ENCODE measurements at regions not wholly inside any gene's neighbourhood (a gene's known extent, or its start where the extent isn't known, plus 50 kb on each side); places are given as distances from the start of the nearest gene placed in this dataset.
"Not testable (repeated sequence)": the region's sequence is repeated elsewhere in the genome, so short reads cannot be mapped to it uniquely, and the experiment has no call there.

DNA sequence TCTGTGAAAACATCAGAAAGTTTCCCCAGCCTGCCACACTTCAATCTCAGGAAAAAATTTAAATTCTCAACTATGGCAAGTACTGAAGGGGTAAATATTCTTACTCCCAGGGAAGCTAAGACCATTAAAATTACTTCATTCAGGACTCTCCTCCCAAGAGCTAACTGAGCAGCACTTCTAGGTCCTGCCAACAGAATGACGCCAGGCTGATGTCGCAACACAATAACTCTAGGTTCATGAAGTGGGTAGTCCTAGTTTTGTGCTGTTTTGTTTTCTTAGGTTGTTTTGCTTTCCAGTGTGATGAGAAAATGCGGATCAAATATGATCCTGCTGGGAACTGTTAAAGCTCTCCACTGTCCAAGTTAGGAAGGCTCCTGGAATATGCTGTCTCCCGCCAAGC, 180.0 kb downstream of the NKX6-1 start:
- Histone ChIP-seq H3K4me2 (ENCODE audit: low read length) (no peak overlapping the region), H3K9me3 (replicated peaks; ENCODE audit: low read length) (no peaks in the 10 kb centered on the region), H3K36me3 (ENCODE audit: insufficient read depth, low read length) (no peaks in the 10 kb centered on the region), H3K9ac (ENCODE audit: low read depth, low read length) (no peak overlapping the region), H3K27me3 (ENCODE audit: control insufficient read depth, insufficient read depth, low read length) (no peaks in the 10 kb centered on the region), H3K4me1 (ENCODE audit: control insufficient read depth, insufficient read depth, low read length) (peaks cover 4% of the 10 kb centered on the region), H3K4me3 (ENCODE audit: low read length) (no peak overlapping the region)

GRCh38 chr4:84317513-84317912, 181.6 kb downstream of the NKX6-1 start:
- Histone ChIP-seq H3K4me3 (ENCODE audit: low read length) (no peak overlapping the region), H3K4me2 (ENCODE audit: low read length) (no peak overlapping the region), H3K9me3 (replicated peaks; ENCODE audit: low read length) (no peaks in the 10 kb centered on the region), H3K27me3 (ENCODE audit: control insufficient read depth, insufficient read depth, low read length) (no peaks in the 10 kb centered on the region), H3K4me1 (ENCODE audit: control insufficient read depth, insufficient read depth, low read length) (peaks cover 4% of the 10 kb centered on the region), H3K36me3 (ENCODE audit: insufficient read depth, low read length) (no peaks in the 10 kb centered on the region), H3K9ac (ENCODE audit: low read depth, low read length) (no peak overlapping the region)

DNA sequence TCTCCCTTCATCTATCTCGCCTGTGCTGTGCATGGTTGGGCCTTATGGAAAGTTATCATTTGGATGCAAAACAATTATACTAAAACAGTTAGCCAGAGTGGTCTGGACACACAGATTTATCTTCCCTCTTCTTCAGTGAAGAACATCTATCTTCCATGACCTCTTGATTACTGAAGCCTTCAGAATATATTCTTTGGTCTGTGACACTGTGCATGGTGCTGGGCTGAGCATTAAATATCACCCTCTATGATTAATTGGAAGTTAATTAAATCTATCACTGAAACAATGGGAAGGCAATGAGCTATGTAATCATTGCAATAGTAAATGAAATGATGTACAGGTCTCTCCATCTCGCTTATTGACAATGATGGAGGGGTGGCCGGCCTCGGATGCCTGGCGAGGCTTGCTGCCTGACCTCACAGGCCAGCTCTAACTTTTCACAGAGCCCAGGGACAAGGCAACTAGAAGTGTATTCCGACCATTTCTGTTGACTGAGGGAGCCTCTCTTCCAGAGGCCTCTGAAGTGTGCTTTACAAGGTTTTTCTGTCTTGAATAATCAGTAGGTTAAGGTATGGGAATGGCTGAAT, 186.6 kb downstream of the NKX6-1 start:
- Histone ChIP-seq H3K27me3 (ENCODE audit: control insufficient read depth, insufficient read depth, low read length) (no peaks in the 10 kb centered on the region), H3K4me1 (ENCODE audit: control insufficient read depth, insufficient read depth, low read length) (no peaks in the 10 kb centered on the region), H3K9ac (ENCODE audit: low read depth, low read length) (no peak overlapping the region), H3K4me2 (ENCODE audit: low read length) (no peak overlapping the region), H3K36me3 (ENCODE audit: insufficient read depth, low read length) (no peaks in the 10 kb centered on the region), H3K9me3 (replicated peaks; ENCODE audit: low read length) (no peaks in the 10 kb centered on the region), H3K4me3 (ENCODE audit: low read length) (no peak overlapping the region)

- Histone ChIP-seq H3K9ac (ENCODE audit: low read depth, low read length) (no peak overlapping the region), H3K36me3 (ENCODE audit: insufficient read depth, low read length) (no peaks in the 10 kb centered on the region), H3K4me1 (ENCODE audit: control insufficient read depth, insufficient read depth, low read length) (no peaks in the 10 kb centered on the region), H3K4me2 (ENCODE audit: low read length) (no peak overlapping the region), H3K9me3 (replicated peaks; ENCODE audit: low read length) (no peaks in the 10 kb centered on the region), H3K27me3 (ENCODE audit: control insufficient read depth, insufficient read depth, low read length) (no peaks in the 10 kb centered on the region), H3K4me3 (ENCODE audit: low read length) (no peak overlapping the region)
Observed at GRCh38 chr4:84309191-84309590, 189.9 kb downstream of the NKX6-1 start.

GRCh38 chr4:84298719-84299254, 200.3 kb downstream of the NKX6-1 start:
- not testable (repeated sequence) for H3K9me3 ChIP-seq (replicated peaks; ENCODE audit: low read length); H3K36me3 ChIP-seq (ENCODE audit: insufficient read depth, low read length); H3K4me3 ChIP-seq (ENCODE audit: low read length); H3K4me1 ChIP-seq (ENCODE audit: control insufficient read depth, insufficient read depth, low read length); H3K9ac ChIP-seq (ENCODE audit: low read depth, low read length); H3K27me3 ChIP-seq (ENCODE audit: control insufficient read depth, insufficient read depth, low read length); H3K4me2 ChIP-seq (ENCODE audit: low read length)

GRCh38 chr4:84298023-84298718, 200.9 kb downstream of the NKX6-1 start:
- no peak overlapping the region for H3K9ac ChIP-seq (ENCODE audit: low read depth, low read length)
- no peaks in the 10 kb centered on the region for H3K27me3 ChIP-seq (ENCODE audit: control insufficient read depth, insufficient read depth, low read length)
- H3K4me1 ChIP-seq (ENCODE audit: control insufficient read depth, insufficient read depth, low read length): no peaks in the 10 kb centered on the region
- no peaks in the 10 kb centered on the region for H3K36me3 ChIP-seq (ENCODE audit: insufficient read depth, low read length)
- no peak overlapping the region for H3K4me2 ChIP-seq (ENCODE audit: low read length)
- no peak overlapping the region for H3K4me3 ChIP-seq (ENCODE audit: low read length)
- no peaks in the 10 kb centered on the region for H3K9me3 ChIP-seq (replicated peaks; ENCODE audit: low read length)

GRCh38 chr4:84291969-84292368, 207.1 kb downstream of the NKX6-1 start:
- Histone ChIP-seq H3K4me3 (ENCODE audit: low read length) (no peak overlapping the region), H3K4me2 (ENCODE audit: low read length) (no peak overlapping the region), H3K27me3 (ENCODE audit: control insufficient read depth, insufficient read depth, low read length) (no peaks in the 10 kb centered on the region), H3K9ac (ENCODE audit: low read depth, low read length) (no peak overlapping the region), H3K36me3 (ENCODE audit: insufficient read depth, low read length) (no peaks in the 10 kb centered on the region), H3K9me3 (replicated peaks; ENCODE audit: low read length) (no peaks in the 10 kb centered on the region), H3K4me1 (ENCODE audit: control insufficient read depth, insufficient read depth, low read length) (no peaks in the 10 kb centered on the region)

DNA sequence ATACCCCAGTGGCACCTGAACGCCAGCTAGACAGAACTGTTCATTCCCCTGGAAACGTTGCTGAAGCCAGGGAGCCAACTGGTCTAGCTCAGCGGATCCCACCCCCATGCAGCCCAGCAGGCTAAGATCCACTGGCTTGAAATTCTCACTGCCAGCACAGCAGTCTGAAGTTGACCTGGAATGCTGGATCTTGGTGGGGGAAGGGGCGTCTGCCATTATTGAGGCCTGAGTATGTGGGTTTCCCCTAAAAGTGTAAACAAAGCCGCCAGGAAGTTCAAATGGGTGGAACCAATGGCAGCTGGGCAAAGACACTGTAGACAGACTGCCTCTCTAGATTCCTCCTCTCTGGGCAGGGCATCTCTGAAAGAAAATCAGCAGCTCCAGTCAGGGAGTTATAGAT, 213.0 kb downstream of the NKX6-1 start:
- H3K4me3 ChIP-seq (ENCODE audit: low read length): no peak overlapping the region
- no peak overlapping the region for H3K9ac ChIP-seq (ENCODE audit: low read depth, low read length)

GRCh38 chr4:84279678-84280077, 219.4 kb downstream of the NKX6-1 start:
- Histone ChIP-seq H3K4me1 (ENCODE audit: control insufficient read depth, insufficient read depth, low read length) (peaks cover 4% of the 10 kb centered on the region), H3K4me3 (ENCODE audit: low read length) (no peak overlapping the region), H3K36me3 (ENCODE audit: insufficient read depth, low read length) (no peaks in the 10 kb centered on the region), H3K9ac (ENCODE audit: low read depth, low read length) (no peak overlapping the region), H3K9me3 (replicated peaks; ENCODE audit: low read length) (no peaks in the 10 kb centered on the region), H3K27me3 (ENCODE audit: control insufficient read depth, insufficient read depth, low read length) (peaks cover 6% of the 10 kb centered on the region), H3K4me2 (ENCODE audit: low read length) (no peak overlapping the region)

More for the DNA sequence above, 213.0 kb downstream of the NKX6-1 start:
- Histone ChIP-seq H3K4me1 (ENCODE audit: control insufficient read depth, insufficient read depth, low read length) (no peaks in the 10 kb centered on the region), H3K27me3 (ENCODE audit: control insufficient read depth, insufficient read depth, low read length) (peaks cover 6% of the 10 kb centered on the region), H3K36me3 (ENCODE audit: insufficient read depth, low read length) (no peaks in the 10 kb centered on the region), H3K4me2 (ENCODE audit: low read length) (no peak overlapping the region), H3K9me3 (replicated peaks; ENCODE audit: low read length) (no peaks in the 10 kb centered on the region)

- Histone ChIP-seq H3K4me1 (ENCODE audit: control insufficient read depth, insufficient read depth, low read length) (peaks cover 4% of the 10 kb centered on the region), H3K4me3 (ENCODE audit: low read length) (no peak overlapping the region), H3K27me3 (ENCODE audit: control insufficient read depth, insufficient read depth, low read length) (peaks cover 3% of the 10 kb centered on the region), H3K9ac (ENCODE audit: low read depth, low read length) (no peak overlapping the region), H3K9me3 (replicated peaks; ENCODE audit: low read length) (no peaks in the 10 kb centered on the region), H3K4me2 (ENCODE audit: low read length) (no peak overlapping the region), H3K36me3 (ENCODE audit: insufficient read depth, low read length) (no peaks in the 10 kb centered on the region)
Observed at GRCh38 chr4:84277923-84278322, 221.2 kb downstream of the NKX6-1 start.

GRCh38 chr4:84276752-84277151, 222.3 kb downstream of the NKX6-1 start:
- Histone ChIP-seq H3K9ac (ENCODE audit: low read depth, low read length) (no peak overlapping the region), H3K4me2 (ENCODE audit: low read length) (no peak overlapping the region), H3K9me3 (replicated peaks; ENCODE audit: low read length) (no peaks in the 10 kb centered on the region), H3K36me3 (ENCODE audit: insufficient read depth, low read length) (no peaks in the 10 kb centered on the region), H3K4me1 (ENCODE audit: control insufficient read depth, insufficient read depth, low read length) (peaks cover 4% of the 10 kb centered on the region), H3K27me3 (ENCODE audit: control insufficient read depth, insufficient read depth, low read length) (no peaks in the 10 kb centered on the region), H3K4me3 (ENCODE audit: low read length) (no peak overlapping the region)

- Histone ChIP-seq H3K4me1 (ENCODE audit: control insufficient read depth, insufficient read depth, low read length) (no peaks in the 10 kb centered on the region), H3K4me2 (ENCODE audit: low read length) (no peak overlapping the region), H3K36me3 (ENCODE audit: insufficient read depth, low read length) (no peaks in the 10 kb centered on the region)
Observed at GRCh38 chr4:84269536-84270044, 229.5 kb downstream of the NKX6-1 start.

More at GRCh38 chr4:84269536-84270044, 229.5 kb downstream of the NKX6-1 start:
- H3K9me3 ChIP-seq (replicated peaks; ENCODE audit: low read length): no peaks in the 10 kb centered on the region
- H3K9ac ChIP-seq (ENCODE audit: low read depth, low read length): no peak overlapping the region
- H3K4me3 ChIP-seq (ENCODE audit: low read length): no peak overlapping the region
- H3K27me3 ChIP-seq (ENCODE audit: control insufficient read depth, insufficient read depth, low read length): no peaks in the 10 kb centered on the region
